Right lobe of liver (tissue), 4 donors: ENCODE measurements at regions not wholly inside any gene's neighbourhood (a gene's known extent, or its start where the extent isn't known, plus 50 kb on each side); places are given as distances from the start of the nearest gene placed in this dataset.

Experiments used
- CTCF ChIP-seq, 4 donors: fragments of 200-600 bp in 3 of 4; fragments of 450-650 bp in 1 of 4; IDR thresholded peaks; one replicate each; pipeline versions ENCODE4 v1.5.1 to v1.8.0; 2016 to 2022; ENCODE audit warnings: antibody characterized with exemption in 4 of 4, mild to moderate bottlenecking in 2 of 4
- POLR2A ChIP-seq: fragments of 450-650 bp; IDR thresholded peaks from one replicate; pipeline ENCODE4 v1.6.1; 2017; ENCODE audit warnings: antibody characterized with exemption, mild to moderate bottlenecking
- donor health status: DM: no; HTN: no; CAD: no.
- donor health status: DM: no; HTN: no; CAD: no.
- donor health status: DM: no; HTN: yes; CAD: no.

GRCh38 chr6:95511404-95511803, 65.9 kb upstream of the MANEA start:
- TF ChIP-seq CTCF (IDR thresholded peaks at IDR 0.05) (no peak), POLR2A (no peak)
